HG03159 (cell line): ENCODE measurements at regions not wholly inside any gene's neighbourhood (a gene's known extent, or its start where the extent isn't known, plus 50 kb on each side); places are given as distances from the start of the nearest gene placed in this dataset.
"Not testable (repeated sequence)": the region's sequence is repeated elsewhere in the genome, so short reads cannot be mapped to it uniquely, and the experiment has no call there.

Experiments used
- ATAC-seq: cut with Tn5 transposase; IDR thresholded peaks from one replicate; pipeline ENCODE4 v1.9.1; 2021; ENCODE audit warnings: mild to moderate bottlenecking, moderate library complexity; ENCODE audit not compliant: unreplicated experiment

DNA sequence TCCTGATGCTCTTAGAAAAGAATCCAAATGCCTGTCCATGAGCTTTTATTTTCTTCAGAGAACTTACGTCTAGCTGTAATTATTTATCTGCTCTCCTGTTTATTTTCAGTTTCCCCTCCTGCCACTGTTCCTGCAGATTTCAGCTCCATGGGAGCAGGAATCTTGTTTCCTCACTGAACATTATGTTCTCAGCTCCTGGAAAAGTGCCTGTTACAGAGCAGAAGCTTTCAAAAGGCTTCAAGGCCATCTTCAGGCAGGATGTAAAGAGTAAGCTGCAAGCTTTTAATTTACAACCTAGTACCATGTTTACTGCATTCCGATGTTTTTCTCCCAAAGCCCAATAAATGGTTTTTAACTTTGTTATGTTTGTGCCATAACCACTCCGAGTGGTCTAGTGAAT, 98.4 kb upstream of the BTG1 start:
- ATAC-seq: no peak

DNA sequence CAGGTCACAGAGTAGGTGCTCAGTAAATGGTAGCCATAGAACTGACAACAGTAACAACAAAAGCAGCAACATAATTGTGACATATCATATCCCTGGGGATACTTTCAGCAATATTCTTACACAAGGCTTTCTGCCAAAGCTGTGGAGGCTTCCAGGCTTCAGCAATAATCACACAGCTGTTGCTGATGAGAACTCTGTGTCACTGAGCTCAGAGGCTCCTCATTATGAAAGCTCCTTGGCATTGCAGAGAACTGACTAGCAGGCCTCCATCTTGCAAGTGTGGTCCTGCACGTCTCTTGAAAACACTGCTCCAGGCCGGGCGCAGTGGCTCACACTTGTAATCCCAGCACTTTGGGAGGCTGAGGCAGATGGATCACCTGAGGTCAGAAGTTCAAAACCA, 97.3 kb upstream of the BTG1 start:
- ATAC-seq: no peak

DNA sequence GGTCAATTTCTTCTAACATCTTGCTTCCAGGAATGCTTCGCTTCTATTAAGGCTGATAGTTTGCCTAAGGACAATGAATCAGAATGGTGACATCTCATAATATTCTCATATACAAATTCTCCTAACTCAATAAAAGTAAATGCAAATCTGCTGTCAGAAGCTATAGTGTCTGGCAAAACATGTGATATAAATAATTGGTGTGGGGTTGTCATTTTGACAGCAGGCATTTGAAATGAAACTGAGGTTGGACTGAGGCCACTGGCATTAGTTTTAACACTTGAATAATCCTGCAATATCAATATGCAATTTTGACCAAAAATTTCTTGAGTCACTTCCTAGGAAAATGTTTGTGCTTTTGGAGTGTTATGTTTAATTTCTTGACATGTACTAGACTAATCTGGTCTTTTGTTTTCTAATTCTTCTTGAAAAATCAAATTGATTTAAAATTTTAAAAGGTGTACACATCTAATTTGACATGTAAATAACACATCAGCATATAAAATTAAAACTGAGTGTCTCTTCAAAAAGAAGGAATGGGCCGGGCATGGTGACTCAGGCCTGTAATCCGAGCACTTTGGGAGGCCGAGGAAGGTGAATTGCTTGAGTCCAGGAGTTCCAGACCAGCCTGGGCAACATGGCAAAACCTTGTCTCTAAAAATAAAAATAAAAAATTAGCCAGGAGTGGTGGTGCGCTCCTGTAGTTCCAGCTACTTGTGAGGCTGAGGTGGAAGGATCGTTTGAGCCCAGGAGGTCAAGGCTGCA, 92.3 kb upstream of the BTG1 start:
- ATAC-seq: no peak

DNA sequence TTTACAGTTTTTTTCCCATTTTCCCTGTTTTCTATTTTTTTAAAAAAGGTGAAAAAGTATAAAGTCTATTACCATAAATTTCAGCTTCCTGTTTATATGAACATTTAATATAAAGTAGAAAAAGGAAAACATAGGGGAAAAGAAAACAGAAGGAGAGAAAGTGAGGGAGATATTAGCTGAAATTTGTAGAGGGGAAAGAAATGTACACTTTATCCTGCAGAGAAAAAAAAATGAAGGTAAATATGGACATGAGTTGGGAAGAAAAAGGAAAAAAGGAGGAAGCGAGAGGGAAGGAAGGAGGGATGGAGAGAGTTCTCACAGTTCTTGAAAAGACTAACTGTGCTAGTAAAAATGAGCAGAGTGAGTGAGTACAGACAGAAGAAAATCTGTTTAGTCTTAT, 91.6 kb upstream of the BTG1 start:
- ATAC-seq: no peak

DNA sequence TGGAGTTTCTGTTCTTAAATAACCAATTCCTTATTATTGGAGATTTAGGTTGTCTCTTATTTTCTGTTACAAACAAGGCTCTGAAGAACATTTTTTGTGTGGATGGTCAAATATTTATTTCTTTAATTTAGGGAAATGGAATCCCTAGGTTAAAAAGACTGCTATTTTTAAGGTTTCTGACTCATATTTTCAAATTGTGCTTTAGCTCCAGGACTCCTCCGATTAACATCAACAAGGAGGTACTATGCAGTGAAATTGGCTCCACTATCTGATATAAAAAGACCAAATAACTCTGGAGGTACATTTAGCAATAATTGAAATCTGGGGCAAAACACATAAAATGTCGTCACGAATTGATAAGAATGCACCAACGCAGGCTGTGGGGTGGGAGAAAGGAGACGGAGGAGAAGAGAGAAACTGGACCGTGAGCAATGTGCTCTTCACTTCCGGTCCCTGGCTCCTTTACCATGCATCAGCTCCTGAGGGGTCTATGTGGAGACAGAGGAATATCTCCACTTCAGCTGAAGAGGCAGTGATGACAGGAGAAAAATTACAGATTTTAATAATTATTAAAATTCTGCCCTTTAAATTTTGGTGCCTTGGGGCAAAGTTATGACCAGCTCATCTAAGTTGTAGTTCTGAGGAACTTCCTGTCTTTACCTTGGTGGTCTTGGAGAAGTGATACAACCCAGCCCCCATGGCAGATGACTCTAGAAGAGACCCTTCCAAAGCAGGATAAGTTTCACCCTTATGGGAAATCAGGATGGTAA, 90.2 kb upstream of the BTG1 start:
- ATAC-seq: no peak

DNA sequence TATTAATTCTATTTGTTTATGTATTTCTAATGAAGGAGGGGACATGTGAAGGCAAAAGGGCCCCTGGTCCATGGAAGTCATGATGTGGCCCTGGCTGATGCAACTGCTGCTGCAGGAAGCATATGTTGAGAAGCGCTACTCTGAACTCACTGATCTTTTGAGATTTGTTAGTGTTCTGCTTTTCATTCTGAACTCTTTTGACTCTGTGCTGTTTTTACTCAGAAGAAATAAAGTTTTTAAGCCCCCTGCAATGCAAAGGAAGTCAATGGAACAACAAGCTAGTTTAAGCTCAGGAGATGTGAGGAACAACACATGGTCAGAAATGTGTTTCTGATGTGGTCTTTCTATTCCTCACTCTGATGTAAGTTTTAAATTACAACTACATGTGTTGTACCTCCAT, 88.9 kb upstream of the BTG1 start:
- ATAC-seq: no peak

DNA sequence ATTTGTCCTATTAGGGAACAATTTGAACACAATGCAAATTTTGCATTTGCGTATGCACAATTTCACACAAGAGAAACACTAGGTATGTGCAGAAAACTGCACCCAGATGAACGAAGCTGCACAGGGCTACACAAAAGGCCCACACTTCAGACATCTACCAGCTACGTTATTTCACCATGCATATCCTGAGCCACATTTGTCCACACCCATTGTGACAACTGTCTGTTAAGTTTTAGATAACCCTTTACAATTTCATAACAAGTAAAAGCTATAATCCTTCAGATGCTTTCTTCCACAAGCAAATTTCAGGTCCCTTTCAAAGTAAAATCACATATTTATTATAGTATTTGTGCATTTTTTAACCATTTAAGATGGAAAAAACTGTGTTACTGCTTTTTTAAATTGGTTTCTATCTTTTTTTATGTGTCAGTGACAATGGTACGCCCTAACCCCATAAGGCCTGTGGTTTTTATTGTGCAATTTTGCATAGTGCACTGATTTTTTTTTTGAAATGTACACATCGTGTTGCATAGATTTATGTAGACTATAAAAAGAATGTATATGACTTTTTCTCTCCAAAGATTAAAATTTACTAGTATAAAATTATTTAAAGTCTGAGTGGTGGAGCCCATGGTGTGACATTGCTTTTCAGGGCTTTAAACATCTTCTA, 87.8 kb upstream of the BTG1 start:
- ATAC-seq: no peak

- not testable (repeated sequence) for ATAC-seq
Observed at GRCh38 chr12:92232371-92232932, 86.8 kb upstream of the BTG1 start.

- ATAC-seq: not testable (repeated sequence)
Observed at GRCh38 chr12:92231945-92232344, 86.3 kb upstream of the BTG1 start.

DNA sequence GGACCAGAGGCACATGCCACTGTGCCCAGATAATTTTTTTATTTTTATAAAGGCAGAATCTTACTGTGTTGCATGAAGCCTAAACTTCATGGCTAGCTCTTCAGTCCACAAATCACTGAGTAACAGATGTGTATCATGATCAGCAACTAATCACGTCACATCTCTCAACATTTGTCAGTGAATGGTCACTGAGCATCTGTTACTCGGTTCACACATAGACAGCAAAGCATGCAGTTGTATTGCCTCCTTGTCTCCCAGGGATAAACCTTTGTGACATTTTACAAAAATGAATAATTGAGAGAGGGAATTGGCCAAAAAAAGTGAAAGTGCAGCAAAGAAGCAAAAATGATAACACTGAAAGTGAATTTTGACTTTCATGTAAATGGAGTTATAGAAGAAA, 85.9 kb upstream of the BTG1 start:
- ATAC-seq: not testable (repeated sequence)

- no peak for ATAC-seq
Observed at GRCh38 chr12:92229381-92229780, 83.7 kb upstream of the BTG1 start.

- no peak for ATAC-seq
Observed at GRCh38 chr12:92226961-92227360, 81.3 kb upstream of the BTG1 start.

GRCh38 chr12:92226071-92226661, 80.5 kb upstream of the BTG1 start:
- no peak for ATAC-seq

GRCh38 chr12:92224685-92225331, 79.2 kb upstream of the BTG1 start:
- no peak for ATAC-seq

DNA sequence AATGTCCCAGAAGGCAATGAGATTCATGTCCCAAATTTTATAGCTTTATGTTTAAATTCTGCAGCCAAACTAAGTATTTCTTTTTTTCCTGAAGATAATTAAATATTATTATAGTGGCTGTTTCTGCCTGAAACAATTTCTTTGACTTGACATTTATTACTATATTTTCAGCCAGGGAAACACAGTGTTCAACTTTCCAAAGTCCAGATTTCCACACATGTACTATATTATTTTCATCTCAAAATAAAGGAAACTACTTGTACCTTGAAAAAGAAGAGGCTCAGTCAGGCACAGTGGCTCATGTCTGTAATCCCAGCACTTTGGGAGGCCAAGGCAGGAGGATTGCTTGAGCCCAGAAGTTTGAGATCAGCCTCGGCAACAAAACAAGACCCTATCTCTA, 77.8 kb upstream of the BTG1 start:
- ATAC-seq: no peak

DNA sequence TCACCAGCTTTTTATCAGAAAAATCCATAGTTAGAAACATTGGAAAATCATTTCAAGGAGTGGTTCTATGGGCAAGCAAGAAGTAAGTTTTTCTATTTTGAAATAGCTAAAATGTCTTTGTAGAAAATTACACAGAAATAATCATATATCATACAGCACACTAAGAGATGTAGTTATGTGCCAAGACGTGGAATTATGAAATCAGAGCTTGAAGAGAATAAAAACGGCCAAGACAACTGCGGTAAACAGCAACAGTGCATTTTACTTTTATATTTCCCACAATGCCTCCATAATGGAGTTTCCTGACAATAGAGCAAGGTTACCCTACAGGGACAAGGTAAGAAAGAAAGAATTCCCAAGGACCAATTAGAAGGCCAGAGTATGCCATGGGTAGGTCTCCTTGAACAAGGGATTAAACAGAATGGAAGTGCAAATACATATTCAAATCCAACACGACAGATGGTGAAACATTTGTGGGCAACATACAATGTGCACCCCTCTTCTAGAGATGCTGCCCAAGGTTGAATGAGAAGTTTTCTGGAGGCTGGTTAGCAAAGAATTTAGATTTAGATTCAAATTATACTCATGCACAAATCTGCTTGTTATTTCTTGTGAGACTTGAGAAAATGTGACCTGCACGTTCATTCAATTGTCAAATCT, 76.1 kb upstream of the BTG1 start:
- no peak for ATAC-seq

DNA sequence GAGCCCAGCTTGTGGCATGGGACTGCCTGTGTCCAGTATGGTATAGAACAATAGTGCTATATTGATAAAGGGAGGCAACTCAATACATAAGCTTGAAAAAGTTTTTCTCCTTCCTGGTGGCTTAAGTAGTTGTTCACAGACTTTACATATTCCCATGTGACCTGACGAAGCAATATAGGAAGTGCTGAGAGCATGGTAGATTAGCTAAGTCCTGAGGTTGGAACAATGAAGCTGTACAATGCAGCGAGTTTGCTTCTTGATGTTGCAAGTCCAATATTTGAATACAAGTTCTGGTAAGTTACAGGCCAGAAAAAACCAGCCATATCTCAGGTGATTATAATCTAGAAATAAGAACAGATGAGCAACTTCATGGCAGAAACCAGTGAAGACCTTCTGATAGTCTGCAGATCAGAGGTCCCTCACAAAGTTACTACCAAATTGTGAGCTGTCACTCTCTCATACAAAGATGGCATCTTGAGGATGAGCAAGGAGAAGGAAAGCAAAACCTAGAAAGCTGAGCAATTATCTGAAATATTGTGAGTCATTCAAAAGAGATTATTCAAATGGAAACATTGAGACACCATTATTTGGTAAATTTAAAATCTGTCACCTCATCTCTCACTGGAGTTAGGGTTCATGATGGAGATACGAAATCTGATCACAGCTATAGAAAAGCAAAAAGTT, 72.9 kb upstream of the BTG1 start:
- ATAC-seq: no peak

GRCh38 chr12:92216092-92216491, 70.4 kb upstream of the BTG1 start:
- no peak for ATAC-seq

GRCh38 chr12:92215358-92215757, 69.7 kb upstream of the BTG1 start:
- no peak for ATAC-seq

GRCh38 chr12:92213166-92213565, 67.5 kb upstream of the BTG1 start:
- ATAC-seq: no peak
